ENCODE measurements at regions not wholly inside any gene's neighbourhood (a gene's known extent, or its start where the extent isn't known, plus 50 kb on each side); places are given as distances from the start of the nearest gene placed in this dataset.
"Not testable (repeated sequence)": the region's sequence is repeated elsewhere in the genome, so short reads cannot be mapped to it uniquely, and the experiment has no call there.

DNA sequence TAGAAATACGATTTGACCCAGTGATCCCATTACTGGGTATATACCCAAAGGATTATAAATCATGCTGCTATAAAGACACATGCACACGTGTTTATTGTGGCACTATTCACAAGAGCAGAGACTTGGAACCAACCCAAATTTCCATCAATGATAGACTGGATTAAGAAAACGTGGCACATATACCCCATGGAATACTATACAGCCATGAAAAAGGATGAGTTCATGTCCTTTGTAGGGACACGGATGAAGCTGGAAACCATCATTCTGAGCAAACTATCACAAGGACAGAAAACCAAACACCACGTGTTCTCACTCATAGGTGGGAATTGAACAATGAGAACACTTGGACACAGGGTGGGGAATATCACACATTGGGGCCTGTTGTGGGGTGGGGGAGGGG is 1665.6 kb downstream of the PCDH9 start:
- H3K36me3 ChIP-seq (ENCODE audit: control insufficient read depth, insufficient read depth, low read length); H3K4me3 ChIP-seq (ENCODE audit: low read length); H3K27ac ChIP-seq (ENCODE audit: low read length); H3K4me1 ChIP-seq (ENCODE audit: control insufficient read depth, insufficient read depth, low read length); H3K27me3 ChIP-seq (ENCODE audit: control insufficient read depth, insufficient read depth, low read length); H3K9me3 ChIP-seq (replicated peaks; ENCODE audit: control insufficient read depth, low read depth, low read length); DNase-seq: not testable (repeated sequence)
- 57% methylated on average over 1 of the region's 5 CpGs for WGBS (ENCODE audit: insufficient coverage)

DNA sequence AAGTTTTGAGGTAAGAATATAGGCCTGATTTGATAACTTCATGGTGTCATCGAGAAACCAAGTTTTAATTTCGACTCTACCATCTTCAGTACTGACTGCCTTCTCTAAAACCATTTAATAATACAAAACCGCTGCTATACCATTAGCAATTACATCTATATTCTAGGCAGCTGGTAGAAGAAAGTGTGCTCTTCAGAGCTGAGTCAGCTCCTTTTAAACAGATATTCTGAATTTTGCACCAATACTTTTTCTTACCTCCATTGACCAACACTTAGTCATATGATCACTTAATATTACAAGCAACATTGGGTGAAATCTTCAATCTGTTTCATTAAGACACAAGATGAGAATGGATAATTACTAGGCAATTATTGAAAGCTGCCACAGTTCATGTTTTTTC is 1667.8 kb downstream of the PCDH9 start:
- Histone ChIP-seq H3K27ac (ENCODE audit: low read length) (no peak overlapping the region), H3K9me3 (replicated peaks; ENCODE audit: control insufficient read depth, low read depth, low read length) (no peaks in the 10 kb centered on the region), H3K4me3 (ENCODE audit: low read length) (no peak overlapping the region), H3K36me3 (ENCODE audit: control insufficient read depth, insufficient read depth, low read length) (no peaks in the 10 kb centered on the region), H3K27me3 (ENCODE audit: control insufficient read depth, insufficient read depth, low read length) (no peaks in the 10 kb centered on the region), H3K4me1 (ENCODE audit: control insufficient read depth, insufficient read depth, low read length) (no peaks in the 10 kb centered on the region)
- WGBS (ENCODE audit: insufficient coverage) = 60% methylated on average over 1 of the region's 3 CpGs
- DNase-seq = no peak

DNA sequence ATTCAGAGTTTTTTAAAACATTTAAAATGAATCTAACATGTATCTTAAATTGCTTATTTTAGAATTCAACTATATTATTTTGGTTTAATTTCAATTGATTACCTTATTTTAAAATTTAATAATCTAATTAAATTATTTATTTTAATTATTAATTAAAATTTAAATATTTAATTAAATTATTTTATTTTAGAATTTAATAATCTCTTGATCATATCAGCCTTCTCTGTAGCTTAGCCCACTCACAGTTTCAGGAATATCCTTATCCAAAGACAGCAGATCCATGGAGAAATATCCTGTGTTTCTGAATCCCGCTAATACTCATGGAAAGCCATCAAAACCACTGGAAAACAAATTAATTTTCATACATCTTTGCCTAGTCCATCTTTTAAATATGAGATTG is 1669.2 kb downstream of the PCDH9 start:
- no peaks in the 10 kb centered on the region for H3K4me1 ChIP-seq (ENCODE audit: control insufficient read depth, insufficient read depth, low read length)
- H3K9me3 ChIP-seq (replicated peaks; ENCODE audit: control insufficient read depth, low read depth, low read length) = no peaks in the 10 kb centered on the region

DNA sequence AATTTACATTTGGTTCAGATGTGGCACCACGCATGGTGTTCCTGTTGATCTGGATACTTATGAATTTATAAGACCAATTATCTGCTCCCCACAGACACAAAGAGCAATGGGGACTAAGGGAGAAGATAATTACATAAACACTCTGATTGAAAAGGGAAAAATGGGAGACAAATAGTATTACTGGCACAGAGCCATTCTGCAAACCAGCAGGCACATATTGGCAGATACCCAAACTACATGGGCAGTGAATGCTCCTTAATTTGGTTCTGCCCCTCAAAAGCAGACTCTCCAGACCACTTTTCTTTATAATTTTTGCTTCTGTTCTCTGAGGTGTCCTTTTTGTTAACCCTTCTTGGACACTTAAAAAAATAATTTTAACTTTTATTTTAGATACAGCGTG is 1674.2 kb downstream of the PCDH9 start:
- H3K36me3 ChIP-seq (ENCODE audit: control insufficient read depth, insufficient read depth, low read length) = no peaks in the 10 kb centered on the region
- H3K4me1 ChIP-seq (ENCODE audit: control insufficient read depth, insufficient read depth, low read length) = no peaks in the 10 kb centered on the region
- H3K4me3 ChIP-seq (ENCODE audit: low read length) = no peak overlapping the region
- H3K27ac ChIP-seq (ENCODE audit: low read length) = no peak overlapping the region
- DNase-seq = no peak
- WGBS (ENCODE audit: insufficient coverage) = no CpG with 5 or more reads among the region's 2 CpGs
- H3K27me3 ChIP-seq (ENCODE audit: control insufficient read depth, insufficient read depth, low read length) = no peaks in the 10 kb centered on the region
- H3K9me3 ChIP-seq (replicated peaks; ENCODE audit: control insufficient read depth, low read depth, low read length) = no peaks in the 10 kb centered on the region

More for the DNA sequence above, 1669.2 kb downstream of the PCDH9 start:
- DNase-seq = no peak
- Histone ChIP-seq H3K4me3 (ENCODE audit: low read length) (no peak overlapping the region), H3K27ac (ENCODE audit: low read length) (no peak overlapping the region), H3K27me3 (ENCODE audit: control insufficient read depth, insufficient read depth, low read length) (no peaks in the 10 kb centered on the region), H3K36me3 (ENCODE audit: control insufficient read depth, insufficient read depth, low read length) (no peaks in the 10 kb centered on the region)
- WGBS (ENCODE audit: insufficient coverage) = no CpG with 5 or more reads among the region's 1 CpG

DNA sequence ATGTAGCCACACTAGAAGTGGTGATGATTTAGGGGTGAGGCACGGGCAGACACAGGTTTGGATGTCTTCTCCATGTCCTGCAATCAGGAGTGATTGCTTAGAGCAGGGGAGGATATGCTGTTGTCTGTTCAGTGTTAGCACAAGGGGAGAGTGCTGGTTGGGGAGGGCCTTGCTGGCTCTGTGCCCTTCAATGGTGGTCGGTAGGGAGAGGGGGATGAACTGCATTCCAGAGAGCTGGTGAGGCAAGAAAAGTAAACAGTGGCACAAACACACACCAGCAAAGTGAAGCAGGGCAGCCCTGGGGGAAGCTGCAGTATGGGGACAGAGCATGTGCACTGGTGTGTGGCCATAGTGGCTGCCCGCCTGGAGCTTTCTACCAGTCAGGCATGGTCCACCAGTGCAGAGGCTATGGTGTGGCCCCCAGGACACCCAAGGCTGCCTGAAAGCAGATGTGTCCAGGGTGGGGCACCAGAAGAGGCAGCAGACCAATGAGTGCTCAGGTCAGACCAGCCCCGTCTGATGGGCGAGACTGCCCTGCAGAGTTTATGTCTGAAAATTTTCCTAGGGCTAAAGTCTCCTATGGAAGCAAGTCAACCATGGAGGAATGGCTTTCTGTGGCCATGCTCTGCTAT is 1676.9 kb downstream of the PCDH9 start:
- Histone ChIP-seq H3K9me3 (replicated peaks; ENCODE audit: control insufficient read depth, low read depth, low read length) (no peaks in the 10 kb centered on the region), H3K27me3 (ENCODE audit: control insufficient read depth, insufficient read depth, low read length) (no peaks in the 10 kb centered on the region), H3K27ac (ENCODE audit: low read length) (no peak overlapping the region), H3K36me3 (ENCODE audit: control insufficient read depth, insufficient read depth, low read length) (no peaks in the 10 kb centered on the region), H3K4me3 (ENCODE audit: low read length) (no peak overlapping the region), H3K4me1 (ENCODE audit: control insufficient read depth, insufficient read depth, low read length) (no peaks in the 10 kb centered on the region)
- 68% methylated on average over 5 of the region's 5 CpGs for WGBS (ENCODE audit: insufficient coverage)
- no peak for DNase-seq

DNA sequence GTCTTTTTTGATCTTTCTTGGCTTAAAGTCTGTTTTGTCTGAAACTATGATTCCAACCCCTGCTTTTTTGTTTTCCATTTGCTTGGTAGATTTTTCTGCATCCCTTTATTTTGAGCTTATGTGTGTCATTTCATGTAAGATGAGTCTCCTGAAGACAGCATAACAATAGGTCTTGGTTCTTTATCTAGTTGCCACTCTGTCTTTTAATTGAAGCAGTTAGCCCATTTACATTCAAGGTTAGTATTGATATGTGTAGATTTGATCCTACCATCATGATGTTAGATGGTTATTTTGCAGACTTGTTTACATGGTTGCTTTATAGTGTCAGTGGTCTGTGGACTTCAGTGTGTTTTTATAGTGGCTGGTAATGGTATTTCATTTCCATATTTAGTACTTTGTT is 1678.9 kb downstream of the PCDH9 start:
- H3K27me3 ChIP-seq (ENCODE audit: control insufficient read depth, insufficient read depth, low read length) = no peaks in the 10 kb centered on the region
- H3K9me3 ChIP-seq (replicated peaks; ENCODE audit: control insufficient read depth, low read depth, low read length) = no peaks in the 10 kb centered on the region
- no peak overlapping the region for H3K4me3 ChIP-seq (ENCODE audit: low read length)
- H3K4me1 ChIP-seq (ENCODE audit: control insufficient read depth, insufficient read depth, low read length) = no peaks in the 10 kb centered on the region
- DNase-seq = no peak
- no peak overlapping the region for H3K27ac ChIP-seq (ENCODE audit: low read length)
- H3K36me3 ChIP-seq (ENCODE audit: control insufficient read depth, insufficient read depth, low read length) = no peaks in the 10 kb centered on the region

DNA sequence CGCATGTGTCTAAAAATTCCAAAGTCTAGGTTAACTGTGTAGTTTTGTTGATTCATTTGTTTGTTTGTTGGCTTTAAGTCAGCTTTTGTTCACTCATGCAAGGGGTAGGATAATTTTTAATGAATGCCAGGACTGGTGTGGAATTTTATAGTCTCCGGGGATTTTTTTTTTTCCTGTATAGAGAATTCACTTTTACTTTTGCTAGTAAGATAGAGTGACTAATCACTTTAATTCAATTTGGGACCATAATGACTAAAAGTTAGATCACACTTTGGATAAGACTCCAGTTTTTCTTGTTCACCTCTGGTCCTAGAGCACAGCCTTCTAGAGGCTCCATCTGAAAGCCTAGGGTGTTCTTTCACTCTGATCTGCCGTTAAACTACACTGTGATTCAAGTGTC is 1690.0 kb downstream of the PCDH9 start:
- Histone ChIP-seq H3K9me3 (replicated peaks; ENCODE audit: control insufficient read depth, low read depth, low read length) (no peaks in the 10 kb centered on the region), H3K36me3 (ENCODE audit: control insufficient read depth, insufficient read depth, low read length) (no peaks in the 10 kb centered on the region), H3K4me3 (ENCODE audit: low read length) (no peak overlapping the region), H3K27me3 (ENCODE audit: control insufficient read depth, insufficient read depth, low read length) (no peaks in the 10 kb centered on the region), H3K27ac (ENCODE audit: low read length) (no peak overlapping the region), H3K4me1 (ENCODE audit: control insufficient read depth, insufficient read depth, low read length) (no peaks in the 10 kb centered on the region)
- DNase-seq = peak; percentile 14
- no CpG with 5 or more reads among the region's 3 CpGs for WGBS (ENCODE audit: insufficient coverage)

DNA sequence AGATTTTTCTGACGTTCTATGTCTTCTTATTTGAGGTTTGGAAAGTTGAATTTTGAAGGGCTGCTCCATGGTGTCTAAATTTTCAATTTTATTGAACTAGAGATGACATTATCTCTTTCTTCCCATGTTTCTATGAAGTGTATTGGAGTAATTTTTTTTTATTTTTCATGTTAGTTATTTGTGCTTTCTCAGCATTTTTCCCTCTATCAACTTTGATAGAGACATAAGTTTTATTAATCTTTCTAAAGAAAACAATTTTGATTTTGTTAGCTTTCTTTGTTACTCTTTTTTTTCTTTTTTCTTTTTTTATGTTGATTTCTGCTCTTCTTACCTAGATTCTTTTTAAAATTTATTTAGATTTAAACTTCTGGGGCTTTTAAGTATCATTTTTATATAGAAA is 1694.8 kb downstream of the PCDH9 start:
- Histone ChIP-seq H3K4me1 (ENCODE audit: control insufficient read depth, insufficient read depth, low read length) (no peaks in the 10 kb centered on the region), H3K4me3 (ENCODE audit: low read length) (no peak overlapping the region), H3K27ac (ENCODE audit: low read length) (no peak overlapping the region), H3K36me3 (ENCODE audit: control insufficient read depth, insufficient read depth, low read length) (no peaks in the 10 kb centered on the region), H3K9me3 (replicated peaks; ENCODE audit: control insufficient read depth, low read depth, low read length) (no peaks in the 10 kb centered on the region), H3K27me3 (ENCODE audit: control insufficient read depth, insufficient read depth, low read length) (no peaks in the 10 kb centered on the region)
- no peak for DNase-seq
- WGBS (ENCODE audit: insufficient coverage) = no CpG with 5 or more reads among the region's 1 CpG

DNA sequence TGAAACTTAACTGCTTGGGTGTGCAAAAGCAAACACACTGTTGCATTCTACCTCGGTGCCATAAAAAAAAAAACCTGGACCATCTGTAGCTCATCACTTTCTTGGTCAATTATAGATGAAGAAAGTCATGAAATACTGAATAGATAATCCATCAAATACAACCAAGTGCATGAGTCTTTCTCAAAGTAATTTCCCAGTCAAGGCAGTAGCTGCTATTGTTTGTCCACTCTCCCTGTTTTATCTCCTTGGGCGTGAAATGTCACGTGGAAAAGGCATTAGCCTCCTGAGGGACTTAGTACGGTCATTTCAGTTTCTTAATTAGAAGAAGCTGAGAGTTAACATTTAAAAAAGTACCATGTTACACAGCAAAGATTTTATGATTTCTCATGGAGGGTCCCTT is 1697.9 kb downstream of the PCDH9 start:
- Histone ChIP-seq H3K27me3 (ENCODE audit: control insufficient read depth, insufficient read depth, low read length) (no peaks in the 10 kb centered on the region), H3K36me3 (ENCODE audit: control insufficient read depth, insufficient read depth, low read length) (no peaks in the 10 kb centered on the region), H3K27ac (ENCODE audit: low read length) (no peak overlapping the region), H3K9me3 (replicated peaks; ENCODE audit: control insufficient read depth, low read depth, low read length) (no peaks in the 10 kb centered on the region), H3K4me1 (ENCODE audit: control insufficient read depth, insufficient read depth, low read length) (no peaks in the 10 kb centered on the region), H3K4me3 (ENCODE audit: low read length) (no peak overlapping the region)
- WGBS (ENCODE audit: insufficient coverage) = no CpG with 5 or more reads among the region's 4 CpGs
- no peak for DNase-seq

DNA sequence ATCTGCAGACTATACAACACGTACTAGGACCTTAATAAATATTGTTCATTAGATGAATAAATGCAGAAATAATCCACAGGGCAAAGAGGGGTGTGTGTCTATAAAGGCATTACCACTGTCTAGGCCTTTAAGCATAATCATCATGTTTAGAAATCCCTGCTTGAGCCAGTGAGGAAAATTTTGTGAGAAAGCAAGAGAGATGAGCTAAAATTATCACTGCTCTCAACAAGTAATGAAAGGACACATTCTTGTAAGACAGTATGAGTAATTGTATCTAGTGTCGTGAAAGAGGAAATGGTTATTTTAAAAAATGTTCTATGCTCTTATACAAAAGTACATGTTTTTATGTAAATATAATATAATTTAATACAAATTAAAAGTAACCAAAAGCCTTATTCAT is 1699.4 kb downstream of the PCDH9 start:
- Histone ChIP-seq H3K4me3 (ENCODE audit: low read length) (no peak overlapping the region), H3K36me3 (ENCODE audit: control insufficient read depth, insufficient read depth, low read length) (no peaks in the 10 kb centered on the region), H3K4me1 (ENCODE audit: control insufficient read depth, insufficient read depth, low read length) (no peaks in the 10 kb centered on the region), H3K27ac (ENCODE audit: low read length) (no peak overlapping the region), H3K27me3 (ENCODE audit: control insufficient read depth, insufficient read depth, low read length) (no peaks in the 10 kb centered on the region), H3K9me3 (replicated peaks; ENCODE audit: control insufficient read depth, low read depth, low read length) (no peaks in the 10 kb centered on the region)
- WGBS (ENCODE audit: insufficient coverage) = no CpG with 5 or more reads among the region's 2 CpGs
- no peak for DNase-seq

DNA sequence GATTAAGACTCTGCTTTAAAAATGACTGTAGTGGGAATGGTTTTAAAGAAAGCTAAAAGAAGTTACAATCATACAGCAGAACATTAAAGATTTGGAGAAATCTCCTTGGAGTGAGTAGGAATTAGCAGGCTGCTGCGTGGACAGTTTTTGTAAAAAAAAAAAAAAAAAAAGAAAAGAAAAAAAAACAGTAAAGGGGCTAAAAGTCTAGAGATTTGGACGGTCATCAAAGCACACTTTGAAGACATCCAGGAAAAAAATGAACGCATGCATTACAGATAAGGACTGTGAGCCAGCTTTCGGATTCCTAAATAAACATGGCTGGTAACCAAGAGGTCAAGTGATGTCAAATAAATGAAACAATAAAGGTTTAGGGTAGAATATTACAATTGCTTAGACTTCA is 1700.6 kb downstream of the PCDH9 start:
- 73% methylated on average over 3 of the region's 4 CpGs for WGBS (ENCODE audit: insufficient coverage)
- Histone ChIP-seq H3K27me3 (ENCODE audit: control insufficient read depth, insufficient read depth, low read length) (no peaks in the 10 kb centered on the region), H3K27ac (ENCODE audit: low read length) (no peak overlapping the region), H3K4me1 (ENCODE audit: control insufficient read depth, insufficient read depth, low read length) (no peaks in the 10 kb centered on the region), H3K36me3 (ENCODE audit: control insufficient read depth, insufficient read depth, low read length) (no peaks in the 10 kb centered on the region), H3K9me3 (replicated peaks; ENCODE audit: control insufficient read depth, low read depth, low read length) (no peaks in the 10 kb centered on the region), H3K4me3 (ENCODE audit: low read length) (no peak overlapping the region)
- no peak for DNase-seq
